OCI-LY1 (cell line): ENCODE measurements at regions not wholly inside any gene's neighbourhood (a gene's known extent, or its start where the extent isn't known, plus 50 kb on each side); places are given as distances from the start of the nearest gene placed in this dataset.

Experiments
- CTCF ChIP-seq: fragments of 200-600 bp; sonication (generic), shearing (Covaris generic); IDR thresholded peaks from 2 replicates; pipeline ENCODE4 v1.5.1; 2017; ENCODE audit warnings: mild to moderate bottlenecking, antibody characterized with exemption, low read length, moderate library complexity, mixed read lengths
- EZH2 ChIP-seq: fragments of 200-600 bp; sonication (generic), shearing (Covaris generic); IDR thresholded peaks from 2 replicates; pipeline ENCODE4 v1.8.0; 2017; ENCODE audit warnings: borderline replicate concordance, mixed run types, mild to moderate bottlenecking, antibody characterized with exemption, low read length, moderate library complexity, mixed read lengths

DNA sequence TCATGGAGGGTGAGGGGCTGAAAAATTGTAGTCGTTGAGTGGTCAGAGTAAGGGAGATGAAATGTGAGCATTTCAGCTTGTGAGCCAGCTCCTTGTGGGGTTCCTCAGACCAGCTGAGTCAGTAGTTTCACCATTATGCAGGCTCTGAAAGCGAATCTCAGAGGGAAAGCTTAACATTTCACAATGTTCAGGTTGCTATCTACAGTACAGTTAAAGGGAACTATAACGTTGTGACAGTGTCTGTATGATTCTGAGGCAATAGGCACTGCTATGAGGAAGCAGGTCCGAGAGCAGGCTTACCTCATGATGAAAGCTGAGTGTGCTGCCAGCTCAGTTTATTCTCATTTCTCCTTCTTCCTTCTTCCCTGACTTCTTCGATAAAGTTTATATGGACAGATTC lies 469.6 kb downstream of the EDEM1 start:
- no peak for TF ChIP-seq CTCF
- TF ChIP-seq EZH2: no peak
